Ovary (tissue), 7 donors: ENCODE measurements at regions not wholly inside any gene's neighbourhood (a gene's known extent, or its start where the extent isn't known, plus 50 kb on each side); places are given as distances from the start of the nearest gene placed in this dataset.
"Not testable (repeated sequence)": the region's sequence is repeated elsewhere in the genome, so short reads cannot be mapped to it uniquely, and the experiment has no call there.

ENCODE experiments used
- DNase-seq, 5 donors: peaks; one replicate each; pipeline ENCODE4 v3.0.0-alpha.2; 2019 to 2020
- H3K27ac ChIP-seq, 2 donors: fragments of 200-600 bp; one replicate each; pipeline versions ENCODE4 v1.5.1 to v1.8.0; 2019 to 2022
- H3K27me3 ChIP-seq: fragments of 200-600 bp; one replicate; pipeline ENCODE4 v1.8.0; 2022
- H3K36me3 ChIP-seq: fragments of 200-600 bp; sonication (generic); one replicate; pipeline ENCODE4 v1.5.1; 2019
- H3K4me1 ChIP-seq: one replicate; pipeline ENCODE4 v1.8.1; 2013; ENCODE audit warnings: mild to moderate bottlenecking, moderate library complexity; ENCODE audit not compliant: insufficient read depth
- H3K4me3 ChIP-seq: fragments of 200-600 bp; sonication (generic); one replicate; pipeline ENCODE4 v1.5.1; 2017
- H3K9me3 ChIP-seq, 2 donors: fragments of 200-600 bp in 1 of 2; sonication (generic) in 1 of 2; one replicate each; pipeline versions ENCODE4 v1.5.1 to v1.8.1; 2013 to 2019; ENCODE audit warnings: mild to moderate bottlenecking in 1 of 2, moderate library complexity in 1 of 2
- EP300 ChIP-seq: sonication (generic); formaldehyde crosslinking; IDR thresholded peaks from one replicate; pipeline ENCODE4 v1.6.1; 2017; ENCODE audit warnings: antibody characterized with exemption
- POLR2A ChIP-seq: fragments of 450-650 bp; IDR thresholded peaks from one replicate; pipeline ENCODE4 v1.6.1; 2017; ENCODE audit warnings: antibody characterized with exemption, mild to moderate bottlenecking, moderate library complexity
- WGBS, 3 donors: extraction: QIAGEN DNeasy Blood & Tissue Kit in 1 of 3; methylation state at CpG; one replicate each; pipeline versions ENCODE4 v1.1.5 to v1.1.7; 2013 to 2017; 5-methylcytosine and 5-hydroxymethylcytosine counted together
- intact Hi-C, 4 donors: fragments of 100-400 bp; cut with DNase I; formaldehyde crosslinking; loops; one replicate each; pipeline versions ENCODE4 v1.11.0 to v1.15.1; 2022 to 2023
- TF ChIP-seq, protein P1 (sequence below), 3 donors: fragments of 450-650 bp in 2 of 3; fragments of 200-600 bp in 1 of 3; IDR thresholded peaks; one replicate each; pipeline versions ENCODE4 v1.5.1 to v1.8.0; 2016 to 2022; ENCODE audit warnings: antibody characterized with exemption in 3 of 3, mild to moderate bottlenecking in 1 of 3
- donor health status: DM: no; HTN: no; CAD: no; lungs with moderate emphysema.
- donor health status: DM: no; HTN: no; CAD: no.
- donor health status: Bipolar disorder and iron deficiency.
- donor health status: DM: no; HTN: no; CAD: no.
- donor health status: DM: yes; HTN: yes; CAD: no.

DNA sequence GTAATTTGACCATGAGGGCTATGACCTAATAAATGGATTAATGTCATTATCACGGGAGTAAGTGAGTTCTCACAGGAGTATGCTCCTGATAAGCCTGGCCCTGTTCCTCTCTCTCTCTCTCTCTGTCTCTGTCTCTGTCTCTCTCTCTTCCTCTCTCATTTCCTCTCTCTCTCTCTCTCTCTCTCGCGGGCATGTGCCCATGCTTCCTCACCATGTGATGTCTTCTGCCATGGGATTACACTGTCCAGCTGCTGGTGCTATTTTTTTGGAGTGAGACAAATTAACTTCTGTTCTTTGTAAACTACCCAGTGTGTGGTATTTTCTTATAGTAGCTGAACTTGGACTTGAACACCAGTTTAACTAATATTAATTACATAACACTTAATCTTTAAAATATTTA, 374.3 kb upstream of the GJE1 start:
- WGBS, 3 donors, result 51 to 72% (median 62%) methylated on average over 3 of the region's 3 CpGs
- intact Hi-C loops, result no loop called here
- H3K4me1 ChIP-seq, result no peaks in the 10 kb centered on the region

GRCh38 chr6:141753180-141753579, 379.5 kb upstream of the GJE1 start:
- H3K27me3 ChIP-seq, result no peaks in the 10 kb centered on the region
- TF ChIP-seq, protein P1, sequence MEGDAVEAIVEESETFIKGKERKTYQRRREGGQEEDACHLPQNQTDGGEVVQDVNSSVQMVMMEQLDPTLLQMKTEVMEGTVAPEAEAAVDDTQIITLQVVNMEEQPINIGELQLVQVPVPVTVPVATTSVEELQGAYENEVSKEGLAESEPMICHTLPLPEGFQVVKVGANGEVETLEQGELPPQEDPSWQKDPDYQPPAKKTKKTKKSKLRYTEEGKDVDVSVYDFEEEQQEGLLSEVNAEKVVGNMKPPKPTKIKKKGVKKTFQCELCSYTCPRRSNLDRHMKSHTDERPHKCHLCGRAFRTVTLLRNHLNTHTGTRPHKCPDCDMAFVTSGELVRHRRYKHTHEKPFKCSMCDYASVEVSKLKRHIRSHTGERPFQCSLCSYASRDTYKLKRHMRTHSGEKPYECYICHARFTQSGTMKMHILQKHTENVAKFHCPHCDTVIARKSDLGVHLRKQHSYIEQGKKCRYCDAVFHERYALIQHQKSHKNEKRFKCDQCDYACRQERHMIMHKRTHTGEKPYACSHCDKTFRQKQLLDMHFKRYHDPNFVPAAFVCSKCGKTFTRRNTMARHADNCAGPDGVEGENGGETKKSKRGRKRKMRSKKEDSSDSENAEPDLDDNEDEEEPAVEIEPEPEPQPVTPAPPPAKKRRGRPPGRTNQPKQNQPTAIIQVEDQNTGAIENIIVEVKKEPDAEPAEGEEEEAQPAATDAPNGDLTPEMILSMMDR (IDR thresholded peaks at IDR 0.05), result no peak
- TF ChIP-seq EP300 (no peak), POLR2A (no peak)
- no peak for DNase-seq
- intact Hi-C loops, result no loop called here
- H3K9me3 ChIP-seq, result no peaks in the 10 kb centered on the region
- 80 to 89% (median 87%) methylated on average over 3 of the region's 3 CpGs for WGBS, 3 donors
- H3K27ac ChIP-seq, result no peak overlapping the region
- no peaks in the 10 kb centered on the region for H3K36me3 ChIP-seq
- H3K4me1 ChIP-seq, result no peaks in the 10 kb centered on the region
- H3K4me3 ChIP-seq, result no peak overlapping the region

More for the DNA sequence above, 374.3 kb upstream of the GJE1 start:
- no peak overlapping the region for H3K4me3 ChIP-seq
- H3K27ac ChIP-seq, result no peak overlapping the region
- DNase-seq, result no peak
- TF ChIP-seq POLR2A, result no peak
- TF ChIP-seq, protein P1 (IDR thresholded peaks at IDR 0.05), result no peak
- TF ChIP-seq EP300, result no peak
- no peaks in the 10 kb centered on the region for H3K9me3 ChIP-seq
- no peaks in the 10 kb centered on the region for H3K36me3 ChIP-seq
- no peaks in the 10 kb centered on the region for H3K27me3 ChIP-seq

DNA sequence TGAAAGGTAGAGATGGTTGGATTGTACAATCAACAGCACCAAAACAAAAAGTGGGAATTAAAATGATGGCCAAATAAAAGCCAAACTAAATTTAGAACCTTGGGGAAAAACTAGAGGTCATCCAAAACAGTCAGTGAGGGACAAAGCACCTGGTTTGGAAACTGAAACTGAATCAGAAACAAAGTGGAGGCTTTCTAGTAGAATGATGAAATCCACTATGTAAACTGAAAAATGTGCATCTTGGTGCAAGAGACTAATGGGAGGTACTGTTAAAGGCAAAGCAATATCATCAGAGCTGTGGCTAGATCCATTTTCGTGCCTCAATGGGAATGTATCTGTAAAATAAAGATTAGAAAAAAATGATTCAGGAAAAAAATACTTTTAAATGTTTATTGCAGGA, 380.0 kb upstream of the GJE1 start:
- TF ChIP-seq, protein P1 (IDR thresholded peaks at IDR 0.05), result no peak
- TF ChIP-seq EP300 (no peak), POLR2A (no peak)
- H3K4me1 ChIP-seq, result no peaks in the 10 kb centered on the region
- WGBS, 3 donors, result 68 to 75% (median 75%) methylated on average over 1 of the region's 1 CpG
- H3K9me3 ChIP-seq, result no peaks in the 10 kb centered on the region
- no peak for DNase-seq
- no peak overlapping the region for H3K4me3 ChIP-seq
- no peaks in the 10 kb centered on the region for H3K27me3 ChIP-seq
- no peaks in the 10 kb centered on the region for H3K36me3 ChIP-seq
- no peak overlapping the region for H3K27ac ChIP-seq
- intact Hi-C loops, result no loop called here

DNA sequence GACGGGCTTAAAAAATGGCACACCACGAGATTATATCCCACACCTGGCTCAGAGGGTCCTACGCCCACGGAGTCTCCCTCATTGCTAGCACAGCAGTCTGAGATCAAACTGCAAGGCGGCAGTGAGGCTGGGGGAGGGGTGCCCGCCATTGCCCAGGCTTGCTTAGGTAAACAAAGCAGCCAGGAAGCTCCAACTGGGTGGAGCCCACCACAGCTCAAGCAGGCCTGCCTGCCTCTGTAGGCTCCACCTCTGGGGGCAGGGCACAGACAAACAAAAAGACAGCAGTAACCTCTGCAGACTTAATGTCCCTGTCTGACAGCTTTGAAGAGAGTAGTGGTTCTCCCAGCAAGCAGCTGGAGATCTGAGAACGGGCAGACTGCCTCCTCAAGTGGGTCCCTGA, 386.4 kb upstream of the GJE1 start:
- H3K27me3 ChIP-seq, H3K9me3 ChIP-seq, intact Hi-C loops, H3K27ac ChIP-seq, DNase-seq, H3K4me1 ChIP-seq, H3K36me3 ChIP-seq, H3K4me3 ChIP-seq: not testable (repeated sequence)
- WGBS, 3 donors, result 69 to 76% (median 74%) methylated on average over 7 of the region's 7 CpGs

DNA sequence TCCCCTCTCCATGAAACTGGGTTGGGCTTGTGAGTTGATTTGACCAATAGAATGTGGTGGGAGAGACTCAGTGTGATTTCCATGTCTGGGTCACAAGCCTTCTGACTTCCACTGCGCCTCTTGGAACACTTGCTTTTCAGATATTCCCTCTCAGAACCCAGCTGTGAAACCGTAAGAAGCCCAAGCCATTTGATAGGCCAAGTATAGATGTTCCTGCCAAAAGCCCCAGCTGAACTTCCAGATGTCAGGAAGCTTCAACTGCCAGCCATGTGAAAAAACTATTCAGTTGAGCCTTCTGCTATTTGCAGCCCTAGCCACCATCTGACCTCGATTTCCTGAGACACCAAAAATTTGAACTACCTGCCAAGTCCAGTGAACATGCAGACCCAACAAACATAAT, 387.8 kb upstream of the GJE1 start:
- Histone ChIP-seq H3K27me3 (no peaks in the 10 kb centered on the region), H3K36me3 (no peaks in the 10 kb centered on the region), H3K4me1 (no peaks in the 10 kb centered on the region), H3K4me3 (no peak overlapping the region), H3K9me3 (no peaks in the 10 kb centered on the region), H3K27ac (no peak overlapping the region)
- DNase-seq, result no peak
- WGBS, 3 donors, result 38 to 51% (median 49%) methylated on average over 3 of the region's 3 CpGs
- TF ChIP-seq, protein P1 (IDR thresholded peaks at IDR 0.05), result no peak
- TF ChIP-seq EP300 (no peak), POLR2A (no peak)
- intact Hi-C loops, result no loop called here
